ENCODE measurements at regions not wholly inside any gene's neighbourhood (a gene's known extent, or its start where the extent isn't known, plus 50 kb on each side); places are given as distances from the start of the nearest gene placed in this dataset.

DNA sequence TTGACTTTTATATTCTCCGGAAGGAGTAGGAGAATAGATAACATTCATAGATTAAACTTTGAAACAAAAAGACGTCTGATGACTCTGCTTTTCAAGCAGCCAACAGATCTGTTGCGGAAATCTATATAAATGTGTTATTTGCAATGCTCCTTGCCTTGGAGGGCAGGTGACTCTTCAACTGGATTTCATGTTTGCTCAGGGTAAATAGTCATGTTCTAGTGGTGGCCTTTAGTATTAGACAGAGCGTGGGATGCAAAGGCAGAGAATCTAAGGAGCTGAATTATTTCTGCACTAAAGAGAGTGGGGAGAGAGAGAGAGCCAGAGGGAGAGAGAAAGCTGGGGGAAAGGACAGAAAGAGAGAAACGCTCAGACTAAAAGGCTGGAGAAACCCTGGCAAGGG is 454.3 kb downstream of the AJAP1 start:
- POLR2A ChIA-PET = no interaction called here
- Mint-ChIP-seq H3K9me3 (ENCODE audit: unreplicated experiment) (peaks cover 8% of the 10 kb centered on the region), H3K4me1 (ENCODE audit: low read depth, unreplicated experiment) (no peaks in the 10 kb centered on the region), H3K27ac (ENCODE audit: unreplicated experiment) (no peak overlapping the region), H3K27me3 (ENCODE audit: insufficient read depth, unreplicated experiment) (peaks cover 20% of the 10 kb centered on the region), H3K4me3 (ENCODE audit: unreplicated experiment) (no peak overlapping the region), H3K36me3 (ENCODE audit: insufficient read depth, unreplicated experiment) (no peaks in the 10 kb centered on the region)
- Histone ChIP-seq H3K27me3 (replicated peaks; ENCODE audit: control insufficient read depth, insufficient read depth, low read length) (no peaks in the 10 kb centered on the region), H3K4me1 (no peaks in the 10 kb centered on the region), H3K36me3 (ENCODE audit: control insufficient read depth, insufficient read depth, low read length) (no peaks in the 10 kb centered on the region), H3K4me3 (ENCODE audit: low read depth, low read length) (no peak overlapping the region), H3K9me3 (no peaks in the 10 kb centered on the region)
- no peak for DNase-seq
- CTCF ChIA-PET = no interaction called here
- BruUV-seq (replicated peaks) = no TSS peak
- TF ChIP-seq, protein P1, sequence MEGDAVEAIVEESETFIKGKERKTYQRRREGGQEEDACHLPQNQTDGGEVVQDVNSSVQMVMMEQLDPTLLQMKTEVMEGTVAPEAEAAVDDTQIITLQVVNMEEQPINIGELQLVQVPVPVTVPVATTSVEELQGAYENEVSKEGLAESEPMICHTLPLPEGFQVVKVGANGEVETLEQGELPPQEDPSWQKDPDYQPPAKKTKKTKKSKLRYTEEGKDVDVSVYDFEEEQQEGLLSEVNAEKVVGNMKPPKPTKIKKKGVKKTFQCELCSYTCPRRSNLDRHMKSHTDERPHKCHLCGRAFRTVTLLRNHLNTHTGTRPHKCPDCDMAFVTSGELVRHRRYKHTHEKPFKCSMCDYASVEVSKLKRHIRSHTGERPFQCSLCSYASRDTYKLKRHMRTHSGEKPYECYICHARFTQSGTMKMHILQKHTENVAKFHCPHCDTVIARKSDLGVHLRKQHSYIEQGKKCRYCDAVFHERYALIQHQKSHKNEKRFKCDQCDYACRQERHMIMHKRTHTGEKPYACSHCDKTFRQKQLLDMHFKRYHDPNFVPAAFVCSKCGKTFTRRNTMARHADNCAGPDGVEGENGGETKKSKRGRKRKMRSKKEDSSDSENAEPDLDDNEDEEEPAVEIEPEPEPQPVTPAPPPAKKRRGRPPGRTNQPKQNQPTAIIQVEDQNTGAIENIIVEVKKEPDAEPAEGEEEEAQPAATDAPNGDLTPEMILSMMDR (IDR thresholded peaks at IDR 0.05; ENCODE audit: insufficient read depth in 1 of 2, low read depth in 1 of 2, low read length in 1 of 2, severe bottlenecking in 1 of 2, unreplicated experiment in 1 of 2) = no peak
- intact Hi-C loops (cut with micrococcal nuclease; ENCODE audit: unreplicated experiment) = no loop called here

- H3K36me3 Mint-ChIP-seq (ENCODE audit: insufficient read depth, unreplicated experiment) = no peaks in the 10 kb centered on the region
- no peaks in the 10 kb centered on the region for H3K9me3 ChIP-seq
- H3K36me3 ChIP-seq (ENCODE audit: control insufficient read depth, insufficient read depth, low read length) = no peaks in the 10 kb centered on the region
- ChIA-PET POLR2A (no interaction called here), CTCF (interaction anchor here (0.5 kb wide), 1 partner anchor 179 kb away, joined by 7 read pairs; no protein-coding TSS in a partner anchor)
- peaks cover 6% of the 10 kb centered on the region for H3K27me3 Mint-ChIP-seq (ENCODE audit: insufficient read depth, unreplicated experiment)
- no TSS peak for BruUV-seq (replicated peaks)
- H3K27me3 ChIP-seq (replicated peaks; ENCODE audit: control insufficient read depth, insufficient read depth, low read length) = no peaks in the 10 kb centered on the region
- H3K9me3 Mint-ChIP-seq (ENCODE audit: unreplicated experiment) = no peaks in the 10 kb centered on the region
- no peak overlapping the region for H3K27ac Mint-ChIP-seq (ENCODE audit: unreplicated experiment)
- H3K4me1 Mint-ChIP-seq (ENCODE audit: low read depth, unreplicated experiment) = no peaks in the 10 kb centered on the region
- intact Hi-C loops (cut with micrococcal nuclease; ENCODE audit: unreplicated experiment) = no loop called here
- TF ChIP-seq, protein P1 (IDR thresholded peaks at IDR 0.05; ENCODE audit: insufficient read depth in 1 of 2, low read depth in 1 of 2, low read length in 1 of 2, severe bottlenecking in 1 of 2, unreplicated experiment in 1 of 2) = no peak
- no peak overlapping the region for H3K4me3 Mint-ChIP-seq (ENCODE audit: unreplicated experiment)
- no peak overlapping the region for H3K4me3 ChIP-seq (ENCODE audit: low read depth, low read length)
- H3K4me1 ChIP-seq = no peaks in the 10 kb centered on the region
- DNase-seq = no peak
These were observed 451.3 kb downstream of the AJAP1 start for GRCh38 chr1:5105744-5106143.

- no peaks in the 10 kb centered on the region for H3K4me1 Mint-ChIP-seq (ENCODE audit: low read depth, unreplicated experiment)
These were observed 445.1 kb downstream of the AJAP1 start for GRCh38 chr1:5099558-5099957.

More at GRCh38 chr1:5099558-5099957, 445.1 kb downstream of the AJAP1 start:
- no peak overlapping the region for H3K4me3 ChIP-seq (ENCODE audit: low read depth, low read length)
- TF ChIP-seq, protein P1 (IDR thresholded peaks at IDR 0.05; ENCODE audit: insufficient read depth in 1 of 2, low read depth in 1 of 2, low read length in 1 of 2, severe bottlenecking in 1 of 2, unreplicated experiment in 1 of 2) = no peak
- ChIA-PET CTCF (no interaction called here), POLR2A (no interaction called here)
- H3K36me3 ChIP-seq (ENCODE audit: control insufficient read depth, insufficient read depth, low read length) = no peaks in the 10 kb centered on the region
- Mint-ChIP-seq H3K36me3 (ENCODE audit: insufficient read depth, unreplicated experiment) (no peaks in the 10 kb centered on the region), H3K9me3 (ENCODE audit: unreplicated experiment) (no peaks in the 10 kb centered on the region), H3K27ac (ENCODE audit: unreplicated experiment) (no peak overlapping the region), H3K27me3 (ENCODE audit: insufficient read depth, unreplicated experiment) (no peaks in the 10 kb centered on the region), H3K4me3 (ENCODE audit: unreplicated experiment) (no peak overlapping the region)
- DNase-seq = no peak
- no peaks in the 10 kb centered on the region for H3K27me3 ChIP-seq (replicated peaks; ENCODE audit: control insufficient read depth, insufficient read depth, low read length)
- no peaks in the 10 kb centered on the region for H3K4me1 ChIP-seq
- no TSS peak for BruUV-seq (replicated peaks)
- intact Hi-C loops (cut with micrococcal nuclease; ENCODE audit: unreplicated experiment) = no loop called here
- no peaks in the 10 kb centered on the region for H3K9me3 ChIP-seq

Measured in Caco-2 (cell line).